GM19467 (cell line): ENCODE measurements at regions not wholly inside any gene's neighbourhood (a gene's known extent, or its start where the extent isn't known, plus 50 kb on each side); places are given as distances from the start of the nearest gene placed in this dataset.

Source experiments
- ATAC-seq: cut with Tn5 transposase; IDR thresholded peaks from one replicate; pipeline ENCODE4 v1.9.1; 2021; ENCODE audit warnings: mild to moderate bottlenecking, moderate library complexity; ENCODE audit not compliant: unreplicated experiment

- ATAC-seq: no peak
Measured at GRCh38 chr20:22910287-22910852, 124.7 kb upstream of the SSTR4 start.

DNA sequence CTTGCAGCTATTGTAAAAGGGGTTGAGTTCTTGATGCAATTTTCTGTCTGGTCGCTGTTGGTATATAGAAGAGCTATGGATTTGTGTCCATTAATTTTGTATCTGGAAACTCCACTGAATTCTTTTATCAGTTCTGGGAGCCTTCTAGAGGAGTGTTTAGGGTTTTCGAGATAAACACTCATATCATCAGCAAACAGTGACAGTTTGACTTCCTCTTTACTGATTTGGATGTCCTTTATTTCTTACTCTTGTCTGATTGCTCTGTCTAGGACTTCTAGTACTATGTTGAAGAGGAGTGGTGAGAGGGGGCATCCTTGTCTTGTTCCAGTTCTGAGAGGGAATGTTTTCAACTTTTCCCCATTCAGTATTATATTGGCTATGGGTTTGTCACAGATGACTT lies 120.8 kb upstream of the SSTR4 start:
- ATAC-seq: no peak

DNA sequence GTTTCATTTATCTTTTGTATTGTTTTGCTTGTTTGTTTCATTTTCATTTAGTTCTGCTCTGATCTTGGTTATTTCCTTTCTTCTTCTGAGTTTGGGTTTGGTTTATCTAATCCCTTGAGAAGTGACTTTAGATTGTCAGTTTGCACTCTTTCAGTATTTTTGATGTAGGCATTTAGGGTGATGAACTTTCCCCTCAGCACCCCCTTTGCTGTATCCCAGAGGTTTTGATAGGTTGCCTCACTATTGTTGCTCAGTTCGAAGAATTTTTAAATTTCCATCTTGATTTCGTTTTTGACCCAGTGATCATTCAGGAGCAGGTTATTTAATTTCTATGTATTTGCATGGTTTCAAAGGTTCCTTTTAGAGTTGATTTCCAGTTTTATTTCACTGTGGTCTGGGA lies 119.6 kb upstream of the SSTR4 start:
- ATAC-seq: no peak

DNA sequence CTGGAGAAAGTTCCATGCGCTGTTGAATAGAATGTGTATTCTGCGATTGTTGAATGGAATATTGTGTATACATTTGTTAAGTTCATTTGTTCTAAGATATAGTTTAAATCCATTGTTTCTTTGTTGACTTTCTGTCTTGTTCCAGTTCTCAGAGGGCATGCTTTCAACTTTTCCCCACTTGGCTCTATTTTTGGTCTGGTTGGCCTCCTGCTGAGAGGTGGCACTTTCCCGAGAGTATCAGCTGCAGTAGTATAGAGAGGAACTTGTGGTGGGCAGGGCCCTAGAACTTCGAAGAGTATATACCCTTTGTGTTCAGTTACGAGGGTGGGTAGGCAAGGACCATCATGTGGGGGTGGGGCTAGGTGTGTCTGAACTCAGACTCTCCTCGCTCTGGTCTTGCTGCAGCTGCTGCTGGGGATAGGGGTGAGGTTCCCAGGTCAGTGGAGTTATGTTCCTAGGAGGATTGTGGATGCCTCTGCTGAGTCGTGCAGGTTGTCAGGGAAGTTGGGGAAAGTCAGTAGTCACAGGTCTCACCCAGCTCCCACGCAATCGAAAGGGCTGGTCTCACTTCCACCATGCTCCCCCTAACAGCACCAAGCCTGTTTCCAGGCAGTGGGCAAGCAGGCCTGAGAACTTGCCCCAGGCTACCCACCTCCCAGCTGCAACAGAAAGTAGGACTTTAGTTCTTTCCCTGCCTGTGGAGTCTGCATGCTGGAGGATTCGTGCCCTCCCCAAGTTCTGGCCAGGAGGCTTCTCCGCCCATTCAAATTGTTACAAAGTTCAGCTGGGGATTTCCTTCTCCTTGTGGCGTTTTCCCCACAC lies 118.9 kb upstream of the SSTR4 start:
- no peak for ATAC-seq

DNA sequence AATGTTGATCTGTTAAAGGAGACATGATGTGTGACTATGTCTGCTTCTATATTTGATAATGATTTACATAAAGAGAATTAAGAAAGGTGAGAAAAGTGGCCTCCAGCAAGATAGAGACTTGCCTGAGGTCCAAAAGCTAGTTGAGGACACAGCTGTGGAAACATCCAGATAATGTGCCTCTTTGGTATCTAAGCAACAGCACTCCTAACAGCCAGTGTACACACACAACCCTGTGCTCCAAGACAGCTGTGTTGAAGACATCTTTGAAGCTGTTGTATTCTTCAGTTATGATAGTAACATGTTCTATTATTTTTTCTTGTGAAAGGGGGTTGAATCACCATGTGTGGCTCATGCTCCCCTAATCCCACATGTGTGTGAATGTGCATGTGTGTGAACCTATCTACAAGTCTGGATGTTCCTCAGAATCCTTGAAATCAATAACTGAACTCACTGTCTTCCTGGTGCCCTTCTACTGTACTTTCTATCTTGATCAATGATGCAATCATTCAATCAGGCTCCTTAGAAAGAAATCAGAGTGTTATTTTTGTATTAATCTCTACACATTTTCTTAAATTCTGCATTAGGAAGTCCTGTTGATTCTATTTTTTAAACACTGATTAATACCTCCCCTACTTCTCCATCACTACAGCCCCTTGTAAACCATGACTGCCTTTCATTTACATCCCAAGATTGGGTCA lies 116.7 kb upstream of the SSTR4 start:
- no peak for ATAC-seq

DNA sequence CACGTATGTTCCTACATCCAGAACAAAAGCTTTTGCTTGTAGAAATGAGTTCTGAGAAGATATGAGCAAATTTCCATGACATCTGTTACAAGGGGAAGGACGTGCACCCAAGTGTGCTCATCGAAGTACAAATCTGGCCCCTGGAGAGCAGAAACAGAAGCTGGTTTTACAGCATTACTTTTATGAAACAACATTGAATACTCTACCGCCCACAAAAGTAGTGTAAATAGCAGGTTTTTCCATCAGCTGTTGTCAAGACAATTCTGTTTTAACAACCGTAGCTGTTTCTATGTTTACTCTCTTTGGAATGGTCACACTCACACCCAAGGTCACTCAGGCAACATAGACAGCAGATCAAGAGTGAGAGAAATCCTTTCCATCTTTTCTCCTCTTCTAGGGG lies 114.2 kb upstream of the SSTR4 start:
- no peak for ATAC-seq

- no peak for ATAC-seq
Measured at GRCh38 chr20:22921595-22922421, 113.3 kb upstream of the SSTR4 start.

DNA sequence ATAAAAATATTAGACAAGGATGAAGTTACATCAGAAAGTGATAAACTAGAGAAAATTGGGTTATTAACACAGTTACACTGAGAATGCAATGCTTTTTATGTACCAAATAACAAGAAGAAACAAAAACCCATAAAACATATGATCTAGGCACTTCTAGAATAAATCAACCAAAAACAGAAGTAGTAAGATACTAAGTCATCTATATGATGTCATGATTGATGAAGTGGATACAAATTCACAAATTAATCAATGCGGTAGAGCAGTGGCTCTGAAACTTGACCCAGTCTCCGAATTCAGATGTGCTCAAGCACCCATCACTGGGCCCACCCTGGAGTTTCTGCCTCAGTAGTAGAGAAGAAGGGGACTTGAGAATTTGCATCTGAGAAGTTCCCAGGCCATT lies 112.1 kb upstream of the SSTR4 start:
- ATAC-seq: no peak

DNA sequence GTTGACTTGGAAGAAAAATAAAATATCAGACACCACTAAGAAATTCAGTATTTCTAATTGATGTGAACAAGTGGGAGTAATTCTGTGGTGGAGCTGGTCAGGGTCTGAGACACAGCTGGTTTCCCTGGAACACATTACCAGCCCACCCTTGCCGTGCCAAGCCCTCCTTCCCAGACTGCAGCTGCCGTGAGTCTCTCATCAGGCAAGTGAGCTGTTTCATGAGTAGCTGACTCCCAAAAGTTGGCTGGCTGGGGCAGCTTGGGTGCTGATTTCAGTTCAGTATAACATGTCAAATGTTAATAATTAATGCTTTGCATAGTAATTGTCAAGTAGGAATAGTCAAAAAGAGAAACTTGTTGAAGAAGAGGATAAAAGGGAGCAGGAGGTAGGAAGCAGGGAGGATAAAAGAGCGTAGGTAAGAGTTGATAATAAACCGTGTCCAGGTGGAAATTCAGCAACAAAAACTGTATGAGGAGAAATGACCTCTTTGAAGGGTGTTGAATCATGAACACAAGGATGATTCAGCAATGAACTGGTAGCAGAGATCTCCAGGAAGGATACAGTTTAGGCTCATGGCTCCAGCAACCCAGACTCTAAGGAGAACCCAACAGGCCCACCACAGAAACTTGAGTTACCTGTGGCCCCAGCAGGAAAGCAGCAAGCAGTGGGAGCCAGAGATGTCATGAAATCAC lies 110.9 kb upstream of the SSTR4 start:
- no peak for ATAC-seq

DNA sequence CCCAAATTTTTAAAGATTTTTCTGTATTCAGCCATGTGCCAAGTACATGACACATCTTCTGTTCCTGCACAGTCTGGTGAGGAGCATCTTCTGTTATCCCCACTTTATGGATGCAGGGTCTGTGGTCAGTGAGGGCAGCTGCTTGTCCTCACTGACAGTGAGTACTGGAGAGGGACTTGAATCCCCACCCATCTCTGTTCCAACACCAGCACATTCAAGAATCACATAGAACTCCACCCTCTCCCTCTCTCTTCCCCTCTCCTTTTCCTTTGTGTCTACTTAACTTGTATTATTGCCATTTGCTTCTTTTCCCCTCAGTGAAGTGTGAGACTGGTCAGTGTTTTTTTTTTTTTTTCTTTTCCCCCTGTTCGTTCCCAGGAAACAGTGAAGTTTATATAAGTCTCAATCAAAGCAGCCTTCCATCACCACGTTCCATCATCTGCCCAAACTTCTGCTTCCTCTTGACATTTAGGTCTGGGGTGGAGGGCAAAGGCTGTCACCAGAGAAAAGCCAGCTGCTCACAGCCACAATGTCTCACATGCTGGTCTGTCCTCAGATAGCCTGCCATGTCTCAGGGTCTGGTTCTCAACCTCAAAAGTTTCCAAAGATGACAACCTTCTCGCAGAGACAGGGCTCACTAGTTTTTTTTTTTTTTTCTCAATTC lies 110.0 kb upstream of the SSTR4 start:
- ATAC-seq: no peak

- no peak for ATAC-seq
Measured at GRCh38 chr20:22925613-22925983, 109.5 kb upstream of the SSTR4 start.

- no peak for ATAC-seq
Measured at GRCh38 chr20:22927537-22927936, 107.6 kb upstream of the SSTR4 start.

- no peak for ATAC-seq
Measured at GRCh38 chr20:22928679-22929078, 106.4 kb upstream of the SSTR4 start.

DNA sequence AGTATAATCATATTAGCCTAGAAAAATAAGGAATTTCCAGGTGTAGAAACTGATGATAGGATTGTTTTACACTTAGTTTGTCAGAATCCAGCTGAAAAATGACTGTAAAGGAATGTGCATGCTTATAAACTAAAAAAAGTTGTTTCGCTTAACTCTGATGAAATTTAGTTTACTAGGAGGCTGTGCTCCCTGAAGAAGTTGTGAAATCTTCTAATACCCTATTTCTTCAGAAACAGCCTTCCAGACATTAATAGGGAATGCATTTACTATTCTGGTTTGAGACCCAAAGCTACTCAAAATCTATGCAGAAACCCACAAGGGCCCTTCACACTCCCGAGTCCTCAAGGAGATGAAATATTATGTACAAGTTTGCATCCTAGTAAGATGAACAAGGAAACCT lies 105.5 kb upstream of the SSTR4 start:
- ATAC-seq: no peak

DNA sequence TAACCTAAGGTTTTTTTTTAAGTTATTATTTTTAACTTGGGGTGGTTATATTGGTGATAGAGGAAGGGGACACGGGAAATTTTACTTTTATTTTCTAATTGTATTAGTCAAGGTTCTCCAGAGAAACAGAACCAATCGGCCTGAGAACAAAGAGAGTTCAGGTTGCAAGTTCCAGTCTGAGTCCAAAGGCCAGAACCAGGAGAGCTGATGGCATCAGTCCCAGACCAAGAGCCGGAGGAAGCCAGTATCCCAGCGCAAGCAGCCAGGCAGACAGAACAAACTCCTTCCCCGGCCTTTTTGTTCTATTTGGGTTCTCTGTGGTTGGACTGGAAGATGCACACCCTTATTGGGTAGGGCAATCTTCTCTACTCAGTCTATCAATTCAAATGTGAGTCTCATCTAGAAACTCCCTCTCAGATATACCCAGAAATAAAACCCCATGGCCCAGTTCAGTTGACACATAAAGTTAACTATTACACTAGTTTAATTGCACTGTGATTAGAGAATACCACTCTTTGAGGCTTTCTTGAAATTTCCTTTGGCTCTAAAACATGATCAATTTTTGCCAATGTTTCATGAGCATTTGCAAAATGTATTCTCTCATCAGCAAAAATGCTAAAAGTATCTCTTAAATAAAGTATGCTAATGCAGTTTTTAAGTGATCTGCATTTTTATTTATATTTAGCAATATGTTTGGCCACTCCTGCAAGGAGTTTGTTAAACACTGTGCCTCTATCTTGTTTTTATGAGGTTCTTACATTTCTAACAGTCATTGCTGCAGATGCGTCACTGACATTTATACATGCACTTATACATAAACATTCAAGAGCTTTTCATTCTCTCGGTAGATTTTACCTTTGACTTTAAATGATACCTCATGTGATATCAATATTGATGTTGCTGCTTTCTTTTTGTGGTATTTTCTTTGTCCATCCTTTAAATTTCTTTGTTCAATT lies 103.2 kb upstream of the SSTR4 start:
- ATAC-seq: no peak

DNA sequence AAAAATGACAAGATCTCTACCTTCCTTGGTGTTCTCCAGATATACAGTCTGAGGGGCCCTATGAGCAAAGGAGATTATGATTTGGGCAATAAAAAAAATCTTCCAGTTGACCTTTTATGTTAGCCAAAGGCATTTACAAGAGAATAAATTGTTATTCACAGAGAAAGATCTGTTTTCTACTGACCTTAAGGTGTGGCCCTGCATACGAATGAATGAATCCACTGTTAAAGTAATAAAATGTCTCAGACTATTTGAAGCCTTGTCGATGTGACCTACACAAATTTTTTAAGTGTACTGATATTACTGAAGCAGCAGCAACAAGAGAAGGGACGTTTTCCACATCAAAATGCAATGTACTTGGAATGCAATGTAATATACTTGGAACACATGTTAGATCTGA lies 95.9 kb upstream of the SSTR4 start:
- ATAC-seq: no peak

DNA sequence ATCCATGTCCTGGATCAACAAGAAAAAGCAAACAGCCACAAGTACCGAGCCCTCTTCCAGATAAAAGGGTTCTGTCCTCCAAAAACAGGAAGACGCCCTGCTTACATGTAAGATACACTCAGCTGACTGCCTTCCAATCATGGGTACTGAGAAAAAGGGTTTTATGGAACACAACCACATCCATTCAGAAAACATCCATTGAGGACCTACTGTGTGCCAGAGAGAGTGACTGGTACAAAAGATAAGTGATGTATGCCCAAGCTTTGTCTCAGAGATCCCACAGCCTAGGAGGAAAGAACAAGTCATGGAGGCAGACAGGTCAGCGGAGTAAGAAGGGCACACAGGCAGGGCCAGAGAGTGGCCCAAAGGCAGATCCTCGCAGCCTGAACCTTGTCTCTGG lies 94.8 kb upstream of the SSTR4 start:
- no peak for ATAC-seq

DNA sequence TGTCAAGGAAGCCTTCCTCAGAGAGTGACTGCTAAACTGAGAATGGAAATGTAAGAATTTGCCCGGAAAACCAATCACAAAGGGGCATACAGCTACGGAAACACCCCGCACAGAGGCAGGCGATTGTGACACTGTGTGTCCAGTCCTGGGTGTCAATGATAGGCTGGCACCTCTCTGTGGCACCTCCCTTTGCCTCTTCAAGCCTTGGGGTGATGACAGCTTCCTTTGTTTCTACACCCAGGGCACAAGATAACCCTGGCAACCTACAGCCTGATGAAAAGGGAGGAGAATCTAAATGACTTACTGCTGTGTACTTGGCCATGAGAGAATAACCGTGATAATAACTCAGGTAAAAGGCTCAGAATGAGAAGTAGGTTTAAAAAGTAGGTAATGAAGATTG lies 93.6 kb upstream of the SSTR4 start:
- no peak for ATAC-seq

GRCh38 chr20:22942742-22943141 lies 92.4 kb upstream of the SSTR4 start:
- no peak for ATAC-seq
